Stimulated activated CD4-positive, alpha-beta T cell treated with anti-CD3 and anti-CD28 coated beads, Interleukin-15, amount 100 ng/mL, for 48 hours (primary cell): ENCODE measurements at regions not wholly inside any gene's neighbourhood (a gene's known extent, or its start where the extent isn't known, plus 50 kb on each side); places are given as distances from the start of the nearest gene placed in this dataset.

Experiments
- DNase-seq, 2 donors: peaks; one replicate each; pipeline ENCODE4 v3.0.0-alpha.2; 2020; ENCODE audit warnings: low read depth in 2 of 2

DNA sequence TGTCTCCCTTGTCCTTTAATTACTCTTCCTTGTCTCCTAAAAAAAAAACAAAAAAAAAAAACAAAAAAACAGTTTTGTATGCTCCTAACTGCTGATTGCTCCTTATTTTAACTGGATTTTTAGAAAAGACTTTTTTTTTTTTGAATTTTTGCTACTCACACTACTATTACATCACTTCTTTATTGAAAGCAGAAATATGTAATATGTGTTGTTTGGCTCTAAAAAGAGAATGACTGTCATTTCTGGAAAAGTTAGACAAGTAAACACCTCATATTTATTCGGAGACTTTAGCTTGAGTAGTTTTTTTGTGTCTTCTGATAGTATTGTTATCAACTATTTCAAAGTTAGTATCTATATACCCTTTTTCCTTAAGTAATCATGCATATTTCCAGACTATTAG, 855.0 kb downstream of the USP25 start:
- no peak for DNase-seq

DNA sequence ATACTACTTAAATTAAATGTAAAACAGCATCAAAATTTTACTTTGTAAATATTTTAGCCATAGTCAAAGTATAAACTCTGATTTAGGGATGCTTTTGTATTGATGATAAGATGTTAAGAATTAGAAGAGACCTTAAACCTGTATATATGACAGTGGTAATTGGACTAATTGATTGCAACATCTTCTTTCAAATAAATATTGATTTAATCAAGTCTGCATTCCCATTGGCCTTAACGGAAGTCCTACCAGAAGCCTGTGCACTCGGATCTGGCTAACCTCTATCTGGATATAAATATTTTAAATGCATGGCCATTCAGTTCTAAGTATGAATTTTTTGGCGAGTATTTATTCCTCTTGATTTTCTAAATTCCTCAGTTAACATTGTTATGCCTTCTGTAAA, 856.1 kb downstream of the USP25 start:
- no peak for DNase-seq

DNA sequence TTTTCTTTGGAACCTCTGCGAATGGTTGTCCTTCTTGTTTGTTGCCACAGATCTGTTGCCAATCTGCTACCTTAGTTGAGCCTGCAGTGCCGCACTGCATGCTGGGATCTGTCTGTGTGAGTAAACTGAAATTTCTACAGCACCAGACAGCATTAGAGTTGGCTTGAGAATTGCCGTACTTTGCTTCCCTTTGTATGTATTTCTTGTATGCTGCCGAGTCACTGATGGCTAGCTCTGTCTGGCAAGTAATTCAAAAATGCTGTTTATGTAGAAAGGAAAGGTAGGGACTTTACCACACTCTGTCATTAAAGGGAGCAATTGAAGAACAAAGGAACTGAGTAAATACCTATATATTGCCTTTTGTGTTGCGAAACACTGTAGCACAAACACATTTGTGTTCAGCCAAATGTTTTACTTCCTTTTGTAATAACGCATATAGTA, 857.4 kb downstream of the USP25 start:
- no peak for DNase-seq

DNA sequence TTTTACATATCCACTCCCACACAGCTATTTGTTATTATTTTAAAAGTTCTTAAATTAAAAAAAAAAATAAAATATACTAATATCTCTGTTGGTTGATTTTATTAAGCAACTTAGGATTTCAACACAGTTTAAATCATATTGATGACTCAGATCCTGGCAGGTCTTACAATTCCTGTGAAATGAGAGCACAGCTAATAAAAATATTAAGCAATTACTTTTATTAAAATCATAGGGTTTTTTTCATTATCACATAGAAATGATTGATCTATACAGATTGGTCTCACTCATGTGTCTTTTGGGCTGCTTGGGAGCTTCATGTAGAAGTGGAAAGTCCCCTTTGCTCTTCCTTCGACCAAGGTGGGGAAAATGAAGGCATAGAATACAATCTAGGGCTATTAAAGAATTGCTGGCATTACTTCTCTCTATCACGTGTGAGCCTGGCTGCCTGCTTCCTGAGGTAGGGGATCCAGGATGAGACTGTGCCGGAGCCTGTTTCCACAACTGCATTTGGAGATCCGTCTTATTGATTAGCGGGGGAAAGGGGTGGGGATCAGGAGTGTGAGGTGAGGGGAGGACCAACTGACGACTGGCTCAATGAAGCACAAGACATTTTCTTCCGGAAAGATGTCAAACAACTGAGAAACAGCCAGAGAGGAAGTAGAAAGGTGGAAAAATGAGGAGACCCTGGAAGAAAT, 858.0 kb downstream of the USP25 start:
- DNase-seq: no peak

DNA sequence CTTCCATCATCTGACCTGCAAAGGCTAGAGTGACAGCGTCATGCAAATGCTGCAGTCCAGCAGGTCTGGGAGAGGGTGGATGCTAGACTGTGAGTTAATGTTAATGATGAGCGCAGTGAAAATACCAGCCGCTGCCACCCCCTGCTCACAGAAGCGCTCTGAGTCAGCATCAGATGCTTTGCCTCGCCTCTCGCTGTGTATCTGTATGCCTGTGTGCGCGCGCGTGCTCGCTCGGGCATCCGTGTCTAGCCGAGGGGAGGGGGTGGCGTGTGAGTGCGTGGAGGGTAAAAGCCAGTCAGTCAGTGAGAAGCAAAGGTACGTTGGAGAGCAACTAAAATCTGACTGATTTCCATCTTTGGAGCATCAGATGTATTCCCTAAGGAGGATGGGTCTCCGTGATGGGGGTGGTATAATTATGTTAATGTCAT, 858.7 kb downstream of the USP25 start:
- no peak for DNase-seq

DNA sequence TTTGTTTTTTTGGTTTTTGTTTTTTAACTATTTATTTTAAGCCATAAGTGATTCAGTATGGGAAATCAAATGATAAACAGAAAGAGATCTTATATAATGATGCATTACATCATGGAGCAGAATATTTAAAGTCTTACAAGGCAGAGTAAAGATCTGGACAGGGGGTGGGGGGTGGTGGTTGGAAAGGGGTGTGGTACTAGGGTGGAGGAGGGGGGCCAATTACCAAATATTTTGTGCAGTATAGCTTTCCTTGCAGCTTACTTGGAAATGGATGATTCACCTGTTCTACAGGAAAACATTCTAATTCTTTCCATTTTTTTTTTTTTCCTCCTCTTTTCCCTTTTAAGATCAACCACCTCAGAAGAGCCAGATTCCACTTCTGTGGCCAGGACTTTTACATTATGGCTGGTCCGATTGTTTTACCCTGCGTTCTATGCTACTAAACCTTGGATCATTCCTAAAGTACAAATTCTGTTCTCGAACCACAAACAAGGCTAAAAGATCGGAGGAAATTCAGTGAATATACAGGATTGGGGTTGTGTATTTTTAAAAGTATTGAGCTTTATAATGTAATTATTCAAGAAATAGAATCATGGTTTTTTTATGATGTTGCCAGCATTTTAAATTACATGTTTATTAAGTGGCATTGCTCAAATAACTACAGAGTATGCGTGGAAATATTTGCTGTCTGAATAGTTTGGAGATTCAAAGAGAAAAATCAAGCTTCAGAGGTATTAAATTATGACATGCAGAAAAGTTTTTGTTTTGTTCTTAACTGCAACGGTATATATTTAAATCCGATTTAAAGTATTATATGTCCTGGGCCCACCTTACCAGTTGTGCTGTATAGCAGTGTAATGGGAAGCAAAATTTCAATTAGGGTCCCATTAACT, 859.5 kb downstream of the USP25 start:
- DNase-seq: no peak

DNA sequence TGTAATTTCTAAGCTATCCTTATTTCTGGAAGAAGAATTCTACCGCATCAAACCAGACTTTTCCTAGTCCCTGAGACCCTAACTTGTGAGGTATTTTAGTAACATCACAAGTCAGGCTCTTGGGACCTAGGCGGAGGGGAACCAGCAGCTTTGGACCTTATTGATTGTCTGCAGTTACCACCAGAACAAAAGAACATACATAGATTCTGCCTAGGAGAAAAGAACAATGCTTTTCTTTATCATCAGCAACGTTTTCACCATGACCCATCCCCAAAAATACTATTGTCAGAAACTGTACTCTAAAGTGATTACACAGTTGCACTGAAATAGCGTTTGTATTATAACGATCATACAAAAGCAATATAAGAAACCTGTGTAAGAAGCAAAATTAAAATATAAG, 860.4 kb downstream of the USP25 start:
- DNase-seq: no peak

DNA sequence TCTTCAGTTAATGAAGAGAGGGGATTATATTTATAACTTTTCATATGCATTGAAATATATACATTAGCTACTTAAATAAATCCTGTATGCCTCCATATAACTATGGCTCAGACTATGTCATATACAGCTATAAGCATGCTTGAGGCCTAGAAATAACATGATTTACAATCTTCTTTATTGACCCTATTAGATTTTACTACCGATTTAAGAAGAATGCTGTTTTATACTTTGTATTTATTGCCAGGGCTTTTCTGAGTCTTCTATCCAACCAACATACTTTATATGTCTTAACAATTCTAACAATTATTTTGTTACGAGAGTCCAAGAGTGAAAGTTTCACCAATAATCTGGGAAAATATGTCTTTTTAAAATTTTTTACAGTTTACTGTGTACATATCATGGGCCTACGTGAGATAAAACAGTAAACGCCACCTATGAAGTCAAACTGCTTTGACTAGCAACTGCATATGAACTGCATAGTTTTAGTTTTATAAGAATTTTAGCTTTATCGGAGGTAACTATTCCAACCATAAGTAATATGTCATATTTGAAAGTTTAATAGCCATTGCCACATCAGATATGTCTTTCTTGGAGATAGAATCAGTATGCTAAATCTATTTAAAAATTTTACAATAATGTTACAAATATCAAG, 861.0 kb downstream of the USP25 start:
- DNase-seq: no peak

DNA sequence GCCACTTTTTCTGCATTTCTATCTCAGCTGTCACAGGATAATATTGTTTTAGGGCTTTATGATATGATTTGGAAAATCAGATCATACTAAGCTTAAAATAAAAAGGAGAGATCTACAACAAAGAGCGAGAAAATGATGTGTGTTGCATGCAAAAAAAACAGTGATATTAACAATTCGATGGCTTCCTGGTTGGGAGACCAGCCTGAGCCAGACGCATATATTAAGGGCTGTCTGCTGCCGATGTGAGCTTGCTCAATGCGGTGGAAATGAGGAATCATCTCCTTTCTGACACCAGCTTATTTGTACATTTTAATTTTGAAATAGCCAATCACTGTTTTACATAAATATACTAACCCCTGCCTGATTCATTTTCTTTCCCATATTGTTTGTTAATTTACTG, 862.6 kb downstream of the USP25 start:
- no peak for DNase-seq

DNA sequence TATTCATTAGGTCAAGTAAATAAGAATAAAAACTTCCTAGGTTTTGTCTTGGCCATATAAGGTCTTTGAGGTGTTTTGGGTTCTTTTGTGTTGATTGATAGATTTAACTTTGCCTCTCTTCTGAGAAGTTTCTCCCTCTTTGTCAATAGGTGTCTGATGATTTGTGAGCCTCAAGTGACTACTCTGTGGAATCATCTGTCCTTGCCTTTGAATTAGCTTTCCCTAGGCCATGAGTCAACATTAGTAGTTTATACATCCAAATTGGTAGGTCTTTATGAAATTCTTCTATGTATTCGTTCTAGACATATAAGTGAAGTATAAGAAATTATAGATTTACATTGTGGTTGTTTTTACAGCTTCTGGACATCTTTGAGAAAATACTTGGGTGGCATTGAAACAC, 864.4 kb downstream of the USP25 start:
- no peak for DNase-seq

DNA sequence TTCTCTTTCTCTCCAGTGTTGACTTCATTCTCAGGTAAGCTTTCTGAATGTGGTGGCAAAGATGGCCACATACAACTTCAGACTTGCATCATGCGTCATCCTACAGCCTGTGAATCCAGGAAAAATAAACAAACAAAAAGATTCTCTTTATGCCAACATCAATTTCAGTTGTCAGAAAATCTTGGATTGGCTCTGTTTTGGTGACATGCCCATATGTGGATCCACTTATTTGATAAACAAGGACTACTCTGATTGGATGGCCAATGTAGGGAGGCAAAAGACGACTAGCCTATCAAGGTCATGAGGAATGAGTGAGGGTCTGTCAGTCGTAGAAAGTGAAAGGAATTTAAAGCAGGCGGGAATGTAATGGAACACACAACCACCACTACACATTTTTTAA, 866.6 kb downstream of the USP25 start:
- DNase-seq: no peak

DNA sequence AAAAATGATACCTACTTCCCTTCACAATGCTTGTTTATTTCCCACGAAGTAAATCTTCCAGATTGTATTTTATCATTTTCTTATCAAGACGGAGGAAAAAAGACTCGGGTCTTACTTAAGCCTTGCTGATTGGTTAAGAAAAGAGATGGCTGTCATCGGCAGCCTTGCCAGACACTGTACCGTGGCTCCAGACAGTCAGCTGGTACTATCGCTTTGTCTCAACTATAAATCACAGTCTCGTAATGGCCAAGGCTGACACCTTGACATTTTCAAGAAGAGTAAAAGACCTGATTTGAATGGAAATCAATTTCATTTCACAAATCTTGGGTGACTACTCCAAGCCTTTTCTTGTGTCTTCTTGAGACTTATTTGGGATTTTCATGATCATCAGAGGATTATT, 868.0 kb downstream of the USP25 start:
- DNase-seq: no peak

DNA sequence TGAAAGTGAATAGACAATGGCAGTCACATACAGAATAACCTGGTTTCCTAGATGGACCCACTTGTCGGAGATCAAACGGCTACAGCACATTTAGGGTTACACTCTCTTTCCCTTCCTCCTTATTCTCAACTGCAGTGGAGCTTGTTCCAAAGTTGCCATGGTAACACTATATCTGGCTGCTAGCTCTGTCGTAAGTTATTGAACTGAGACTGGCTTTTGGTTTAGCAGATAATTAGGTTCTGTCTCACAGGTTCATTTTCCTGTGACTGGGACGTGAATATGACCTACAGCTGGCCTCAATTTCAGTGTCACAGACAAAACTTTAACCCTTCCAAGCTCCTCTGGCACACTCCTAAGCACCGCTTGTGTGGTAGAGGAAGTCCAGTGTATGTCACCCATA, 875.8 kb downstream of the USP25 start:
- DNase-seq: no peak

DNA sequence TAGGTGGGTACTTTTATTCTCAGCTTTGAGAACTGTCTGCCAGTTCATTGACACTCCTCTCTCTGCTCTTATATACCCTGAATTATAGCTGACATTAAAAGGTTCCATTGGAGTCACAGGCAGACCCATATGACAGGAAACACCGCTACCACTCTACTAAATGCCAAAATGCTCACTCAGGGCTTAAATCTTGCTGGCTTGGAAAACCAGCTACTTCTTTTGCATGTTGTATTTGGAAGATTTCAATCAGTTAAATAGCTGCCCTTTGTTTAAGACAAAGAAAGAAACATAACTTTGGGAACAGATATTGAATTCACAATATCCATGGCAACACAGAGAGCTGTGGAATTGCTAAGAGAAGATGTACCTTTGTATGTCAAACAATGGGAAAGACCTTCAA, 876.5 kb downstream of the USP25 start:
- DNase-seq: no peak

DNA sequence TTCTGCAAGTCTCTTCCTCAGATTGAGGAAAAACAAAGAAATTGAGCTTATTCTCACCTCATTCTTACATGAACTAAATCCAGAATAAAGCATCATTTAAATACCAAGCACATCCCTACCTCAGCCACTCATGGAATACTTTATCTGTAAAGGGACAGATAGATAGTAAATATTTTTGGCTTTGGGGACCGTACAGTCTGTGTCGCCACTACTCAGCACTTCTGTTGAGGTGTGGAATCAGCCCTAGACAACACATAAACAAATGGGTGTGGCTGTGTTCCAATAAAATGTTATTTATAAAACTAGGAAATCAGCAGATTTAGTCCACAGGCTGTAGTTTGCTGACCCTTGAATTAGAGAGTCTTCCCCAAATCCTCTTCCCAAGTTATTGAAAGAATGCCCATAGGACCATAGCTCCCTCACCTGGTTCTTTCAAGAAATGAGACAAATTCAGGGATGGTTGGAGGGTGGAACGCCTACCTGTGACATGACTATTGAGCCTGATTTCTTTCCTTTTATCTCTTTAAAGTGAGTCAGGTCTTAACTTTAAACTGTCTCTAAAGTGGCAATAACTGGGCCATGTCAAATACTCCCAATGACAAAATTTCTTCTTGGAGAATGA, 878.5 kb downstream of the USP25 start:
- DNase-seq: no peak

DNA sequence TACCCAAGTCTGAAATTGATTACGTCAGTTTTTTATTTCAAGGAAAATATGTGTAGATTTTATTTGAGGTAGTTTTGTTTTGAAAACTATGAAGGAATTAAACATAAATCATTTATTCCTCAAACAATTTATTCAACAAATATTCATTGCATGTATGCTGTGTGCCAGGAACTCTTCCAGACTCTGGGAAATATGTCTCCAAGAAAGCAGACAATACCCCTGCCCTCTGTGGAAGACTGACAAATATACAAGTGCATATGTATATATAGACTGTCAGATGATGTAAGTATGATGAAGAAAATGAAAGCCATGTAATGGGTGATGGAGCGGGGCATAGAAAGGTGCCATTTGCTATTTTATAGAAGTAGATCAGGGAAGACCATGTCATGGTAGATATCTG, 889.5 kb downstream of the USP25 start:
- DNase-seq: no peak

DNA sequence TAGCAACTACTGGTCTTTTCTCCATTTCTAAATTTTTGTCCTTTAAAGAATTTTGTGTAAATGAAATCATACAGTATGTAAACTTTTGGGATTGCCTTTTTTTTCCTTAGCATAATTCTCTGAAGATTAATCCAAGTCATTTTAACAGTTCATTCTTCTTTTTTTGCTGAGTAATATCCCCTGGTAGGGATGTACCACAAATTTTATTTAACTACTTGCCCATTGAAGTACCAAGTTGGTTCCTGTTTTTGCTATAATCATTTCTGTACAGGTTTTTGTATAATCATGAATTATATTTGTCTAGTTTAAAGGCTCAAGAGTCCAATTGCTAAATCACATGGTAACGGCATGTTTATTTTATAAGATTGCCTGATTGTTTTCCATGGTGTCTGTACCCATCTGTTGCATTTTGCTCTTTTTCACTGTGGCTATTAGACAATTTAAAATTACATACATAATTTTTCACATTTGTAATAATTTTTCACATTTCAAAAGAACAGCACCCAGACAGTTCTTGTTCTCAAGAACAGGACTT, 891.1 kb downstream of the USP25 start:
- DNase-seq: no peak

DNA sequence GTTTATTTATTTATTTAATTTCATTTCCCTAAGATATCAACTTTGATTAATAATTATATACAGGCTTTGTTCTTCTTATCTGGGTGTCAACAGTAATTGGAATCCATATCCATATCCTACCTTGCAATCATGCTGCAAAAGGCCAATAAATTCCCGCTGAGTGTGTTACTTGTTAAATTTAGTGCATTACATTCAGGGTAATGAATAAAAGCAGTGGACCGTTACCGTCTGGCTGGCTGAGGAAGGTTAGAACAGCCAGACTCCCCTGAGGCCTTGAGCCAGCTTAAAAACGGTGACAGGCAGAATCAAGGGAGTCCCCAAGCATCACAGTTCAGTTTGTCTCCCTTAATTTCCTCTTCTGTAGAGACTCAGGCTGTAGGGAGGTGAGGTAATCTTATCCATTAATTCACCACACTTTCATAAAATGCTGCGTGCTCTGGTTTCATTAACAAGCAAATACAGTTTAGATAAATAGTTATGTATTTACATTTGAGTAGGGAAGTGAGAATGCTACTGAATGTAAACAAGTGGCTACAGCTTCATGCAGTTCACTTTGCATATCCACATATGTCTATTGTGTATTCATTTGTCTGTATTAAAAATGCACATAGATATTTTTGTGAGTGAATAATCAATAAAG, 888.2 kb upstream of the CXADR start:
- no peak for DNase-seq

DNA sequence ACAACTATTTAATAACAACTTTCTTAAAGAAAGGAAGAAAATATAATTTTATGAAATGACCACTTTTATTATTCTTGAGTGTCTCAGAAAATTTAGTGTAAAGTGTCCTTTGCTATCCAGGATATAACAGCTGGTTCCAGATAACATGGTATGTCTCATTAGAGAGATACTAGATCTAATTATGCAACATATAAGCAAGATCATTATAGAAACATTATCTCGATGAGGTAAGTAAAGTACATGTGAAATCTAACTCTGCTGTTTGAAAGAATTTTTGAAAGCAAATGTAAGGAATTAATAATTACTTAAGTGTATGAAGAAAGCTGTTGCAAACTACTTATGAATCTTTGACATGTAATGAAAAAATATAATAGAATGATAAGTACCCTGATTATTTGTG, 887.4 kb upstream of the CXADR start:
- no peak for DNase-seq

DNA sequence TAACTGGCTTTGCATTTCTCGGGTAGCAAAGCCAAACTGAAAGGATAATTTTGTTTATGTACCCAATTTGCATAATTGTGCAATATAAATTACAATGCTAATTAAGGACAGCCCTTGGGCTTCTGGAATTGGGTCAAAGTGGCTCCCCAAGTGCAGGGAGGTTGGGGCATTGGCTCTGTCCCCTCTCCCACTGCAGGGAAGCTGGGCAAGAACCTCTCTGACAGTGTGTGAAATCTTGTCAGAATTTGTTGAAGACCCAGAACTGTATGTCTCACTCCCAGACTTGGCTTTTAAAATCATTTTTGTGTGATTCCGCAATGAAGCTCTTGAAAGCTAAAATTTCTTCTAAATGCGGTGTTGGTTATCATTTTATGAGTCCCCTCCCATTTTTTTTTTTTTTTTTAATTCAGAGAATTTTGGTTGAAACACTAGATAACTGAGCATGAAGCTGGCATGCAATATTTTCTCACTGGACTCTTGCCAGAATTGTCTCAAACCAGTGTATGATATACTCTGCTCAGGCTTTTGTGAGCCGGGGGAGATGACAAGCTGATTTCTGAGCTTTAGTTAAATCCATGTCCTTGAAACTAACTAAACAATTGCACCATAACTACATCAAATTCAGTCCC, 878.9 kb upstream of the CXADR start:
- DNase-seq: no peak

DNA sequence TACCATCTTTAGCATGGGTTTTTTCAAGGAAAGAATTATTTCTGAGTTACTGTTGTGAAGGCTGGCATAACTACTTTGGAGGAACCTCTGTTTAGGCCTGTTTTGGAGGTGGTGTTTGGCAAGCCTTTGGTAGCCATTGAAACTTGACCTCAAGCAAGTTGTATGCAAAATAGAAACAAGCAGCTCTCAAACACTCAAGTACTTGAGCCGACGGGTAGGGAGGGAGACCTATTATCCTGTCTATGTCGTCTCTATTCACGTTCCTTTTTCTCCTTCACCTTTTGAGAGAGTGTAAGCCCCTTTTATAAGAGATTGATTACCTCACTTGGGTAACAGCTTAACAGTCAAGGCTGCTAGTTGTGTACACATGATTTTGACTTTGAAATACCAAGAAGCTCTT, 878.3 kb upstream of the CXADR start:
- DNase-seq: no peak
